GM23338 (cell line): ENCODE measurements at regions not wholly inside any gene's neighbourhood (a gene's known extent, or its start where the extent isn't known, plus 50 kb on each side); places are given as distances from the start of the nearest gene placed in this dataset.

ENCODE experiments used
- CREB1 ChIP-seq: fragments of 250-450 bp; sonication (Bioruptor Pico); IDR thresholded peaks from 2 replicates; pipeline ENCODE4 v1.5.0; 2020; ENCODE audit warnings: low read depth, mild to moderate bottlenecking, moderate library complexity
- EZH2 ChIP-seq: fragments of 200-600 bp; sonication (generic); IDR thresholded peaks from one replicate; pipeline ENCODE4 v1.8.0; 2017; ENCODE audit warnings: antibody characterized with exemption, mild to moderate bottlenecking, low read depth; ENCODE audit not compliant: unreplicated experiment
- EZH2phosphoT487 ChIP-seq: fragments of 200-600 bp; sonication (generic); IDR thresholded peaks from one replicate; pipeline ENCODE4 v1.8.1; 2018; ENCODE audit warnings: antibody characterized with exemption; ENCODE audit not compliant: unreplicated experiment
- NANOG ChIP-seq: IDR thresholded peaks from 2 replicates; pipeline ENCODE4 v1.6.1; 2016; ENCODE audit warnings: antibody characterized with exemption, borderline replicate concordance
- STAT1 ChIP-seq: IDR thresholded peaks from one replicate; pipeline ENCODE4 v1.6.1; 2016; ENCODE audit warnings: antibody characterized with exemption; ENCODE audit not compliant: unreplicated experiment
- TF ChIP-seq, protein P1 (sequence below), 2 experiments: fragments of 200-600 bp in 1 of 2; sonication (generic) in 1 of 2; conservative IDR thresholded peaks; 2 replicates each; pipeline versions ENCODE4 v1.5.1 to v1.6.1; 2016 to 2017; ENCODE audit warnings: antibody characterized with exemption in 2 of 2, low read depth in 2 of 2, mild to moderate bottlenecking in 2 of 2, moderate library complexity in 1 of 2
- TF ChIP-seq, protein P2 (sequence below): IDR thresholded peaks from one replicate; pipeline ENCODE4 v1.6.1; 2018; ENCODE audit warnings: antibody characterized with exemption; ENCODE audit not compliant: unreplicated experiment

DNA sequence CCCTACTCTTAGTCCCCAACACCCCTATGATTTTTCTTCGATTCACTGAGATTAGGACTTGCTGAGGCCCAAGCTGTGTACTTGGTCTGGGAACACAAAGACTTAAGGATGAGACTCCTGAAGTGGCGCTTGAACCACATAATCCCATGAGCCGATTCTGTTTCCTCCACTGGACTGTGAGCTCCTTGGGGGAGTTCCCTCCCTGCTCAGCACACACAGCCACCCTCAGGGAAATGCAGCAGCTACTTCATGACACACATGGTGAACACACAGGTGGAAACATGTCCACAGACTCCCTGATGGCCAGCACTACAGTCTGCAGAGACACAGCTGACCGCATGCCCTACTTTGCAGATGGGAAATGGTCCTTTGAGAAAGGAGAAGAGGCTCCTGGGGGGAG lies 101.1 kb downstream of the C5orf15 start:
- TF ChIP-seq, protein P1, sequence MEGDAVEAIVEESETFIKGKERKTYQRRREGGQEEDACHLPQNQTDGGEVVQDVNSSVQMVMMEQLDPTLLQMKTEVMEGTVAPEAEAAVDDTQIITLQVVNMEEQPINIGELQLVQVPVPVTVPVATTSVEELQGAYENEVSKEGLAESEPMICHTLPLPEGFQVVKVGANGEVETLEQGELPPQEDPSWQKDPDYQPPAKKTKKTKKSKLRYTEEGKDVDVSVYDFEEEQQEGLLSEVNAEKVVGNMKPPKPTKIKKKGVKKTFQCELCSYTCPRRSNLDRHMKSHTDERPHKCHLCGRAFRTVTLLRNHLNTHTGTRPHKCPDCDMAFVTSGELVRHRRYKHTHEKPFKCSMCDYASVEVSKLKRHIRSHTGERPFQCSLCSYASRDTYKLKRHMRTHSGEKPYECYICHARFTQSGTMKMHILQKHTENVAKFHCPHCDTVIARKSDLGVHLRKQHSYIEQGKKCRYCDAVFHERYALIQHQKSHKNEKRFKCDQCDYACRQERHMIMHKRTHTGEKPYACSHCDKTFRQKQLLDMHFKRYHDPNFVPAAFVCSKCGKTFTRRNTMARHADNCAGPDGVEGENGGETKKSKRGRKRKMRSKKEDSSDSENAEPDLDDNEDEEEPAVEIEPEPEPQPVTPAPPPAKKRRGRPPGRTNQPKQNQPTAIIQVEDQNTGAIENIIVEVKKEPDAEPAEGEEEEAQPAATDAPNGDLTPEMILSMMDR (conservative IDR thresholded peaks at IDR 0.05; ENCODE audit: low read depth in 2 of 2), result no peak
- TF ChIP-seq EZH2 (no peak), CREB1 (no peak), EZH2phosphoT487 (no peak), NANOG (no peak), STAT1 (no peak)
- TF ChIP-seq, protein P2, sequence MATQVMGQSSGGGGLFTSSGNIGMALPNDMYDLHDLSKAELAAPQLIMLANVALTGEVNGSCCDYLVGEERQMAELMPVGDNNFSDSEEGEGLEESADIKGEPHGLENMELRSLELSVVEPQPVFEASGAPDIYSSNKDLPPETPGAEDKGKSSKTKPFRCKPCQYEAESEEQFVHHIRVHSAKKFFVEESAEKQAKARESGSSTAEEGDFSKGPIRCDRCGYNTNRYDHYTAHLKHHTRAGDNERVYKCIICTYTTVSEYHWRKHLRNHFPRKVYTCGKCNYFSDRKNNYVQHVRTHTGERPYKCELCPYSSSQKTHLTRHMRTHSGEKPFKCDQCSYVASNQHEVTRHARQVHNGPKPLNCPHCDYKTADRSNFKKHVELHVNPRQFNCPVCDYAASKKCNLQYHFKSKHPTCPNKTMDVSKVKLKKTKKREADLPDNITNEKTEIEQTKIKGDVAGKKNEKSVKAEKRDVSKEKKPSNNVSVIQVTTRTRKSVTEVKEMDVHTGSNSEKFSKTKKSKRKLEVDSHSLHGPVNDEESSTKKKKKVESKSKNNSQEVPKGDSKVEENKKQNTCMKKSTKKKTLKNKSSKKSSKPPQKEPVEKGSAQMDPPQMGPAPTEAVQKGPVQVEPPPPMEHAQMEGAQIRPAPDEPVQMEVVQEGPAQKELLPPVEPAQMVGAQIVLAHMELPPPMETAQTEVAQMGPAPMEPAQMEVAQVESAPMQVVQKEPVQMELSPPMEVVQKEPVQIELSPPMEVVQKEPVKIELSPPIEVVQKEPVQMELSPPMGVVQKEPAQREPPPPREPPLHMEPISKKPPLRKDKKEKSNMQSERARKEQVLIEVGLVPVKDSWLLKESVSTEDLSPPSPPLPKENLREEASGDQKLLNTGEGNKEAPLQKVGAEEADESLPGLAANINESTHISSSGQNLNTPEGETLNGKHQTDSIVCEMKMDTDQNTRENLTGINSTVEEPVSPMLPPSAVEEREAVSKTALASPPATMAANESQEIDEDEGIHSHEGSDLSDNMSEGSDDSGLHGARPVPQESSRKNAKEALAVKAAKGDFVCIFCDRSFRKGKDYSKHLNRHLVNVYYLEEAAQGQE, result no peak
